ENCODE measurements at regions not wholly inside any gene's neighbourhood (a gene's known extent, or its start where the extent isn't known, plus 50 kb on each side); places are given as distances from the start of the nearest gene placed in this dataset.

- TF ChIP-seq, protein P1, sequence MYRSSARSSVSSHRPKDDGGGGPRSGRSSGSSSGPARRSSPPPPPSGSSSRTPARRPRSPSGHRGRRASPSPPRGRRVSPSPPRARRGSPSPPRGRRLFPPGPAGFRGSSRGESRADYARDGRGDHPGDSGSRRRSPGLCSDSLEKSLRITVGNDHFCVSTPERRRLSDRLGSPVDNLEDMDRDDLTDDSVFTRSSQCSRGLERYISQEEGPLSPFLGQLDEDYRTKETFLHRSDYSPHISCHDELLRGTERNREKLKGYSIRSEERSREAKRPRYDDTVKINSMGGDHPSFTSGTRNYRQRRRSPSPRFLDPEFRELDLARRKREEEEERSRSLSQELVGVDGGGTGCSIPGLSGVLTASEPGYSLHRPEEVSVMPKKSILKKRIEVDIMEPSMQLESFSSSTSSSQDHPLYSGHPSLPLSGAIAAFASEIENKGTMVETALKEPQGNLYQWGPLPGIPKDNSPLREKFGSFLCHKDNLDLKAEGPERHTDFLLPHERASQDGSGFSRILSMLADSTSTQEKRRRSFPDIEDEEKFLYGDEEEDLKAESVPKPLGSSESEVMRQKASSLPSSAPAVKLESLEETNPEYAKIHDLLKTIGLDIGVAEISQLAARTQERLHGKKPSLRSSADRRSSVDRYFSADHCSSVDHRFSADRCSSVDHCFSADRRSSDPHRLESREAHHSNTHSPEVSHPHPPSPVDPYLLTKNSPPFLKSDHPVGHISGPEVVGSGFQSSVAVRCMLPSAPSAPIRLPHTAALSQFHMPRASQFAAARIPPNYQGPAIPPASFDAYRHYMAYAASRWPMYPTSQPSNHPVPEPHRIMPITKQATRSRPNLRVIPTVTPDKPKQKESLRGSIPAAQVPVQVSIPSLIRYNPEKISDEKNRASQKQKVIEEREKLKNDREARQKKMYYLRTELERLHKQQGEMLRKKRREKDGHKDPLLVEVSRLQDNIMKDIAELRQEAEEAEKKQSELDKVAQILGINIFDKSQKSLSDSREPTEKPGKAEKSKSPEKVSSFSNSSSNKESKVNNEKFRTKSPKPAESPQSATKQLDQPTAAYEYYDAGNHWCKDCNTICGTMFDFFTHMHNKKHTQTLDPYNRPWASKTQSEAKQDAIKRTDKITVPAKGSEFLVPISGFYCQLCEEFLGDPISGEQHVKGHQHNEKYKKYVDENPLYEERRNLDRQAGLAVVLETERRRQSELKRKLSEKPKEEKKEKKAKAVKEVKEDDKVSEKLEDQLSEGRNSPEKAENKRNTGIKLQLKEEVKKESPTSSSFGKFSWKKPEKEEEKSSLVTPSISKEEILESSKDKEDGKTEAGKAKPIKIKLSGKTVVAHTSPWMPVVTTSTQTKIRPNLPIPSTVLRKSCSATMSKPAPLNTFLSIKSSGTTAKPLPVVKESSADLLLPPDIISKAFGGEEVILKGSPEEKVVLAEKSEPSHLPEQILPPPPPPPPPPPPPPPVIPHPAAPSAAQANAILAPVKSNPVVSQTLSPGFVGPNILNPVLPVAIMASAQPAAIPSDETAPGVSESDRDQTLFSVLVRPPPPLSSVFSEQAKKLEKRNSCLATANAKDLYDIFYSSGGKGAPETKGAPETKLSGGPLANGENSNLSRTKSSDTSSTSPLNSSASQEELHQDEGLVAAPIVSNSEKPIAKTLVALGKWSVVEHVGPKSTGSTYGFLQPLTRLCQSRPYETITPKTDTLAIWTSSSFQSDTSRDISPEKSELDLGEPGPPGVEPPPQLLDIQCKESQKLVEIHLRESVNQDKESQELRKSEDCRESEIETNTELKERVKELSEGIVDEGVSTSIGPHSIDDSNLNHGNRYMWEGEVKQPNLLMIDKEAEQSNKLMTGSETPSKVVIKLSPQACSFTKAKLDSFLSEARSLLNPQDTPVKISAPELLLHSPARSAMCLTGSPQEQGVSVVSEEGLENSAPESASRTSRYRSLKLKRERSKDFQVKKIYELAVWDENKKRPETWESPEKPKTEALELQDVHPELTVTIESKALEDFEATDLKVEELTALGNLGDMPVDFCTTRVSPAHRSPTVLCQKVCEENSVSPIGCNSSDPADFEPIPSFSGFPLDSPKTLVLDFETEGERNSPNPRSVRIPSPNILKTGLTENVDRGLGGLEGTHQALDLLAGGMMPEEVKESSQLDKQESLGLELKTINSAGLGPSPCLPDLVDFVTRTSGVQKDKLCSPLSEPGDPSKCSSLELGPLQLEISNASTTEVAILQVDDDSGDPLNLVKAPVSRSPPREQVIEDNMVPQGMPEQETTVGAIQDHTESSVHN (IDR thresholded peaks at IDR 0.05; ENCODE audit: borderline replicate concordance in 1 of 2, low read depth in 1 of 2) = no peak
- TF ChIP-seq GTF2E2 (tag; IDR thresholded peaks at IDR 0.05) (no peak), ARID2 (IDR thresholded peaks at IDR 0.05) (no peak), PATZ1 (CRISPR knock-in tag; IDR thresholded peaks at IDR 0.05; ENCODE audit: borderline replicate concordance) (no peak), CEBPB (tag; IDR thresholded peaks at IDR 0.05) (no peak), PCBP2 (IDR thresholded peaks at IDR 0.05; ENCODE audit: low read depth, low read length, poor library complexity, severe bottlenecking) (no peak), SMC3 (conservative IDR thresholded peaks at IDR 0.05; ENCODE audit: insufficient read depth, low read depth, low read length) (no peak), SNRNP70 (optimal IDR thresholded peaks at IDR 0.05; ENCODE audit: low read depth, low read length) (no peak), CBX3 (IDR thresholded peaks at IDR 0.05; ENCODE audit: borderline replicate concordance in 1 of 2, low read length in 2 of 2) (no peak), MAFF (IDR thresholded peaks at IDR 0.05; ENCODE audit: low read length) (no peak)
- TF ChIP-seq, protein P2, sequence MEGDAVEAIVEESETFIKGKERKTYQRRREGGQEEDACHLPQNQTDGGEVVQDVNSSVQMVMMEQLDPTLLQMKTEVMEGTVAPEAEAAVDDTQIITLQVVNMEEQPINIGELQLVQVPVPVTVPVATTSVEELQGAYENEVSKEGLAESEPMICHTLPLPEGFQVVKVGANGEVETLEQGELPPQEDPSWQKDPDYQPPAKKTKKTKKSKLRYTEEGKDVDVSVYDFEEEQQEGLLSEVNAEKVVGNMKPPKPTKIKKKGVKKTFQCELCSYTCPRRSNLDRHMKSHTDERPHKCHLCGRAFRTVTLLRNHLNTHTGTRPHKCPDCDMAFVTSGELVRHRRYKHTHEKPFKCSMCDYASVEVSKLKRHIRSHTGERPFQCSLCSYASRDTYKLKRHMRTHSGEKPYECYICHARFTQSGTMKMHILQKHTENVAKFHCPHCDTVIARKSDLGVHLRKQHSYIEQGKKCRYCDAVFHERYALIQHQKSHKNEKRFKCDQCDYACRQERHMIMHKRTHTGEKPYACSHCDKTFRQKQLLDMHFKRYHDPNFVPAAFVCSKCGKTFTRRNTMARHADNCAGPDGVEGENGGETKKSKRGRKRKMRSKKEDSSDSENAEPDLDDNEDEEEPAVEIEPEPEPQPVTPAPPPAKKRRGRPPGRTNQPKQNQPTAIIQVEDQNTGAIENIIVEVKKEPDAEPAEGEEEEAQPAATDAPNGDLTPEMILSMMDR (IDR thresholded peaks at IDR 0.05 in 2 of 3, conservative IDR thresholded peaks at IDR 0.05 in 1 of 3; ENCODE audit: insufficient read depth in 2 of 3, low read depth in 1 of 3, low read length in 3 of 3) = no peak
- TF ChIP-seq, protein P3, sequence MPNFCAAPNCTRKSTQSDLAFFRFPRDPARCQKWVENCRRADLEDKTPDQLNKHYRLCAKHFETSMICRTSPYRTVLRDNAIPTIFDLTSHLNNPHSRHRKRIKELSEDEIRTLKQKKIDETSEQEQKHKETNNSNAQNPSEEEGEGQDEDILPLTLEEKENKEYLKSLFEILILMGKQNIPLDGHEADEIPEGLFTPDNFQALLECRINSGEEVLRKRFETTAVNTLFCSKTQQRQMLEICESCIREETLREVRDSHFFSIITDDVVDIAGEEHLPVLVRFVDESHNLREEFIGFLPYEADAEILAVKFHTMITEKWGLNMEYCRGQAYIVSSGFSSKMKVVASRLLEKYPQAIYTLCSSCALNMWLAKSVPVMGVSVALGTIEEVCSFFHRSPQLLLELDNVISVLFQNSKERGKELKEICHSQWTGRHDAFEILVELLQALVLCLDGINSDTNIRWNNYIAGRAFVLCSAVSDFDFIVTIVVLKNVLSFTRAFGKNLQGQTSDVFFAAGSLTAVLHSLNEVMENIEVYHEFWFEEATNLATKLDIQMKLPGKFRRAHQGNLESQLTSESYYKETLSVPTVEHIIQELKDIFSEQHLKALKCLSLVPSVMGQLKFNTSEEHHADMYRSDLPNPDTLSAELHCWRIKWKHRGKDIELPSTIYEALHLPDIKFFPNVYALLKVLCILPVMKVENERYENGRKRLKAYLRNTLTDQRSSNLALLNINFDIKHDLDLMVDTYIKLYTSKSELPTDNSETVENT (CRISPR knock-in tag; IDR thresholded peaks at IDR 0.05) = no peak
These were observed 812.7 kb upstream of the ADAMTS5 start for GRCh38 chr21:27779606-27780005.
